GM21619 (cell line): ENCODE measurements at regions not wholly inside any gene's neighbourhood (a gene's known extent, or its start where the extent isn't known, plus 50 kb on each side); places are given as distances from the start of the nearest gene placed in this dataset.

ENCODE experiments used
- ATAC-seq: cut with Tn5 transposase; IDR thresholded peaks from one replicate; pipeline ENCODE4 v1.9.1; 2021; ENCODE audit not compliant: unreplicated experiment

DNA sequence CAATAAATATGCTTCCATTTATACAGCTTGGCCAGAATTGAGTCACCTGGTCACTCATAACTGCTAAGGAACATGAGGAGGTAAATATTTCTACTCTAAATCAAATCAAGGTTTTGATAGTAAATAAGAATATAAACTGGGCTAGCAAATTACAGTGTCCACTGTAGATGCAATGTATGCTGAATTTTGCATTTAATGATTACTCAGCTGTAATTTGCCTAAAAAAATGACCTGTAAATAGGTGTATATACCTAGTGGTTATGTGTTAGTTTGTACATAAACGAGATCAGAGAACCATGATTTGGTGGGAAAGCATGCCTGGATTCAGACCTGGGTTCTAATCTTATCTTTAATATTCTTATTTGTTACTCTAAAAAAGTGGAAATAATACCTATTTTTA, 76.6 kb upstream of the CNTN1 start:
- no peak for ATAC-seq

DNA sequence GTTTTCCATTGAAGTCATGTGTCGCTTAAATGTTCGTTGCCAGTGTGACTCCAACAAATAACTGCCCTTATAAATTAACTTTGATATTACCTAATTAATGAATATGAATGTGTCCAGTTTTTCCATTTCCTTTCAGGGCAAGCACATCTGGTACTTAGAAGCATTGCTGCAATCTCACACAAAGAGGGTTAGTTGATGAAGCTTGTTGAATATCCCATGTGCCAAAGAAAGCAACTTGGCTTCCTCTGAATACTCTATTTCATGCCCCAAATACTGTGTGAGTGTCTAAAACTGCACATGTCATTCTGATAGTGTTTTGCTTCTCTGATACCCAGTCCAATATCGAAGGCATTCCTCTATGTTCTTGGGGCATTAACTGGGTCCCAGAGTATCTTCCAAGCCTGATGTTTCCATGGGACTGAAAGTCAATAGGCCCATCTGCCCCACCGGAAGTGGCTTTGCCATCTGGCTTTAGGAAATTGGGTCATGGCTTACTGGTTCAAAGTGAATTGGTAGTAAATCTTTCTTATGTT, 75.8 kb upstream of the CNTN1 start:
- no peak for ATAC-seq

DNA sequence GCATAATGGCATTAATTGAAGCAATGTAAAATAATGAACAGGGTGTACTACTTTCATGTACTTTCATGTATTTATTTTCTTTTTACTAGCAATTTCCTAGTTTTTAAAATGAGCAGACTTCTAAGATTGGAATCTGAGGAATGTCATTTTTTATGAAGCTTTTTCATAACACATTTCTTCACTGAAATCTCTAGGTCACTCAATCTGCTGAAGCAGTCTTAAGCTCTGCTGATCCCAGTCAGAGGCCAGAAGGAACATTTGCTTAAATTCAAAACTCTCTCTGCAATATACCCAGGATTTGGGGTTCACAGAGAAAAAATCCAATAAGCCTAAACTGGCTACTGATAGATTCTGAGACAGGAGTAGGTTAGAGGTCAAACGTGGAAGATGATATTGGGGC, 73.6 kb upstream of the CNTN1 start:
- ATAC-seq = no peak

DNA sequence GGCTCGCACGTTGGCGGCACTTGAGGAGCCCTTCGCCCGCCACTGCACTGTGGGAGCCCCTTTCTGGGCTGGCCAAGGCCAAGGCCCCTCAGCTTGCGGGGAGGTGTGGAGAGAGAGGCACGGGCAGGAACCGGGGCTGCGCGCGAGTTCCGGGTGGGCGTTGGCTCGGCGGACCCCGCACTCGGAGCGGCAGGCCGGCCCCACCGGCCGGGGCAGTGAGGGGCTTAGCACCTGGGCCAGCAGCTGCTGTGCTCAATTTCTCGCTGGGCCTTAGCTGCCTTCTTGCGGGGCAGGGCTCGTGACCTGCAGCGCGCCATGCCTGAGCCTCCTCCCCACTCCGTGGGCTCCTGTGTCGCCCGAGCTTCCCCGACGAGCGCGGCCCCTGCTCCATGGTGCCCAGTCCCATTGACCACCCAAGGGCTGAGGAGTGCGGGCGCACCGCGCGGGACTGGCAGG, 71.6 kb upstream of the CNTN1 start:
- no peak for ATAC-seq

DNA sequence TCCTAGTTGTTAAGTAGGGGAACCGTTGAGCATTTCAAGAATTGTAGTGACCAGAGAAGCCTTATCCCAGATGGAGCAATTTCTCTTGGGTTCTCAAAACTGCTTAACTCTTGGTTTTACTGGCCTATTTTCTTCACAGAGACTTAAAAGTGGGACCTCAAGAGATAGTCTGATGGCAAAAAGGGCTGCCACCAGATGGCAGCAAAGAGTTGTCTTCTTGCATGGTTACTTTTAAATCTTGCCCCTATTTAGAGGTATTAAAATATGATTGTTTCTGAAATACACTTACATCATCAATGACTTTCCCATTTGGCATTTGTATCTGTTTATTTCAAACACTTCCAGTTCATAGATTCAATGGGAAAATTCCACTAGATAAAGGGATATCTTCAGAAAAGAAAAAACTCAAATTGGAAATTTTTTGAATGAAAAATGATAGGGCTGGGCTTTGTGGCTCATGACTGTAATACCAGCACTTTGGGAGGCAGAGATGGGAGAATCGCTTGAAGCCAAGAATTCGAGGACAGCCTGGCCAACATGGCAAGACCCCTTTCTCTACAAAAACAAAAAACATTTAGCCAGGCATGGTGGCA, 69.9 kb upstream of the CNTN1 start:
- peak; percentile 51 for ATAC-seq

DNA sequence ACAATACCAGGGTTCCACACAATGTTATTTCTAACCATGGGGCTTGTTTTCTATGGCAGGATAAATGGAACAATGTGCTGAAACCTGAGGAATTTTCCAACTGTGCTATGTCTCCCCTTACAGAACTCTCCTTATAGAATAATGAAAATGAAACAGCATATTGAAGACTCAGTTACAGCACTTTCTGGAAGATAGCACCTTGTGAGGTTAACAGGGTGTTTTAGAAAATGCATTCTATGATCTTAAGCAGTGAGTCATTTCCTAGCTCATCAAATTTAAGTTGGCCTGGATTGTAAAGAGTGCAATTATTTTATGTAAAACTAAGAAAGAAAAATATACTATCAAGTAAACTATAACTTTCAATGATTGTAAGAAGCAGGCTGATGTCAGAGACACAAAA, 60.1 kb upstream of the CNTN1 start:
- ATAC-seq = no peak

DNA sequence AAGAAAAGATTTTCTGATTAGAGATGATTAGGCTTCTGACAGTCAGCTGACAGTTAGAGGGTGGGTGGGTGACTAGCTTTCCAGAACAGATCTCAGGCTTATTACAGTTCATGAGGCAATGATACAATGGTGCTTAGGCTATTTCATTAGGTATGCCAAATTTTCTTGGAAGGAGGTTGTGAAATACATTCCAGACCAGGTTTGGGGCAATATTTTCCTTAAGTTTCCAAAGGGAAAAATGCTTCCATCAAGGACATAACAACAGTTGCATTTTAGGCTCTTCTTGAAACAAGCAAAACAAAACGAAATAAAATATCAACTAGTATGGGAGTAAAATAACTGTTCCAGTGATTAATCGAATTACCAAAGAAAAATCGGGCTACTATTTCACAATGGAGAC, 59.3 kb upstream of the CNTN1 start:
- no peak for ATAC-seq

DNA sequence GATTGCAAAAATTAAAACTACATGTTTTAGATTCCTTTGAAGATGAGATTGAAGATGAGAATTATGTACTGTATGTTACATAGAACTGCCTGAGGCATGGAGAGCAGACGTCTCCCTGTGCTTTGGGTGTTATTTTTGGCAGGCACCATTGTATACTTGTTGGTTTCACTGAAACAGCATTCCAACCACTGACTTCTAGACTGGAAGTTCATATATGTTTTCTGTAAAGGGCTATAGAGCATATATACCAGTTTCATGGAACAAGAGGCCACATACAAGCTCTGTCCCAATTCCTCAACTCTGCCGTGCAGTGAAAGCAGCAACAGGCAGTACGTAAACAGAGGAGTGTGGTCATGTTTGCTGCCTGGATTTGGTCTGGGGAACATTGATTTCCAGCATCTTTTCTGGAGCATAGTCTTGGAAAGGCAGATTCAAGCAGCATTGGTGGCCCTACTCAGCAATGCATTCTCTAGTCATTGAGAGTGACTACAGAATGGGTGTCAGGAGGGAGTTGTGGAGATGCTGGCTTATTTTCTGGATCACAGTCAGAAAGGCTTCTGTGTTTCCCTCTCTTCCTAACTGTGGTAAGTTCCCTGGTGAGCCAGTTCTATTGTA, 57.6 kb upstream of the CNTN1 start:
- ATAC-seq = no peak

DNA sequence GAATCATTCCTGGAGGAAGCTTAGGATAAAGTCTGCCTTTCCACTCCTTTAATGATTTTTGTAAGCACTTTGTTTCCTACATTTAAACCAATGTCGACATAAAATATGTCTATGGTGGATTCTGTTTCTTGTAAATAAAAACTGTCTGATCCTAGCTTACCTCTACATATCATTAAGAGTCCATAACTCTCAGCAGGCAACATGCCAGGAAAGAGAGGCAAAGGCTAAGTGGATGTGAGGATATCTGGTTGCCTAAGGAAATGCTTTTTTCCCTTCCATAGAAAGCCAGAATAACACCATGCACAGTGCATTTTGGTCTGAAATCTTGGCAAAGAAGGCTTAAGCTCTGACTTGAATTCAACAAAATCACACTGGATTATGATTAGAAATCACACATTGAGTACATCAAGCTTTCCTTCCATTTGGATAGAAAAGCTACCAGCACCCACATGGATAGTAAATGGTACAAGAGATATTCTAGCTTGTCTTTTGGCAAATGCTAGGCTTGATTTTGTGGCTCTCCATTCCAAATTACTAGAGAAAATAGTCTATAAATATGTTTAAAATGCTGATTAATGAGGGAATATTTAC, 57.0 kb upstream of the CNTN1 start:
- ATAC-seq = no peak
